Endothelial cell of umbilical vein (primary cell): ENCODE measurements at regions not wholly inside any gene's neighbourhood (a gene's known extent, or its start where the extent isn't known, plus 50 kb on each side); places are given as distances from the start of the nearest gene placed in this dataset.

Source experiments
- BruUV-seq: library from RNA; stranded (reverse); fragments of 400-500 nt; replicated peaks from 2 replicates; lab custom pipeline; 2021; lab: Mats Ljungman, UMichigan
- CTCF ChIA-PET: fragments of 300-600, 350-600 bp; sonication (Branson Sonifier 250); formaldehyde crosslinking; loops from one replicate; lab custom pipeline; 2021; ENCODE audit warnings: antibody characterized with exemption, inconsistent platforms; lab: Charles Lee
- POLR2A ChIA-PET: fragments of 300-600, 350-600 bp; sonication (Branson Sonifier 250); formaldehyde crosslinking; loops from one replicate; lab custom pipeline; 2021; ENCODE audit warnings: antibody characterized with exemption, inconsistent platforms; lab: Charles Lee
- DNase-seq: peaks from one replicate; pipeline ENCODE4 v3.0.0-alpha.2; 2011; ENCODE audit warnings: low read depth, low spot score
- FAIRE-seq: peaks from 2 replicates; lab custom pipeline; 2011; peaks lifted over from hg19 to GRCh38; lab: Jason Lieb, UNC
- H2AFZ ChIP-seq: 2 replicates; pipeline ENCODE4 v1.6.0; 2012; ENCODE audit warnings: low read depth, low read length, control low read depth, inconsistent platforms
- H3K27ac ChIP-seq: 2 replicates; pipeline ENCODE4 v1.5.1; 2011; ENCODE audit warnings: low read depth, mild to moderate bottlenecking, control low read depth, low read length, moderate library complexity; ENCODE audit not compliant: insufficient read depth
- H3K27me3 ChIP-seq, 2 experiments: 2 replicates each; pipeline versions ENCODE4 v1.6.0 to v1.6.1; 2011; ENCODE audit warnings: low read length in 2 of 2, mixed read lengths in 1 of 2; ENCODE audit not compliant: control insufficient read depth in 2 of 2, insufficient read depth in 2 of 2
- H3K36me3 ChIP-seq, 2 experiments: 2 replicates in 1 of 2; 3 replicates in 1 of 2; pipeline ENCODE4 v1.5.1; 2011; ENCODE audit warnings: low read length in 2 of 2, mild to moderate bottlenecking in 1 of 2, moderate library complexity in 1 of 2; ENCODE audit not compliant: control insufficient read depth in 2 of 2, insufficient read depth in 2 of 2; ENCODE audit errors: extremely low read depth in 1 of 2
- H3K4me1 ChIP-seq: 3 replicates; pipeline ENCODE4 v1.5.1; 2011; ENCODE audit warnings: mild to moderate bottlenecking, low read length; ENCODE audit not compliant: control insufficient read depth, insufficient read depth; ENCODE audit errors: extremely low read depth
- H3K4me2 ChIP-seq: 2 replicates; pipeline ENCODE4 v1.6.1; 2011; ENCODE audit warnings: low read length, control low read depth, mixed read lengths; ENCODE audit not compliant: insufficient read depth
- H3K4me3 ChIP-seq, 3 experiments: fragments of 200-600 bp in 1 of 3; sonication (generic), shearing (Covaris generic) in 1 of 3; replicated peaks in 1 of 3; 2 replicates each; pipeline ENCODE4 v1.5.1; 2011 to 2016; ENCODE audit warnings: control low read depth in 3 of 3, low read length in 3 of 3, mild to moderate bottlenecking in 2 of 3, inconsistent platforms in 1 of 3, low read depth in 1 of 3, moderate library complexity in 1 of 3; ENCODE audit not compliant: insufficient read depth in 1 of 3
- H3K79me2 ChIP-seq: 2 replicates; pipeline ENCODE4 v1.6.0; 2012; ENCODE audit warnings: low read length, inconsistent platforms; ENCODE audit not compliant: control insufficient read depth, insufficient read depth
- H3K9ac ChIP-seq: replicated peaks from 2 replicates; pipeline ENCODE3; 2011; ENCODE audit warnings: low read length, control low read depth; ENCODE audit not compliant: insufficient read depth; ENCODE audit errors: extremely low read depth
- H3K9me1 ChIP-seq: replicated peaks from 3 replicates; pipeline ENCODE4 v1.6.0; 2011; ENCODE audit warnings: mild to moderate bottlenecking, low read length; ENCODE audit not compliant: control insufficient read depth, insufficient read depth; ENCODE audit errors: extremely low read depth
- H3K9me3 ChIP-seq: replicated peaks from 2 replicates; pipeline ENCODE4 v1.5.1; 2012; ENCODE audit warnings: low read length, inconsistent platforms; ENCODE audit not compliant: control insufficient read depth, insufficient read depth
- H4K20me1 ChIP-seq: replicated peaks from 2 replicates; pipeline ENCODE3; 2011; ENCODE audit warnings: mild to moderate bottlenecking, low read length; ENCODE audit not compliant: control insufficient read depth, insufficient read depth; ENCODE audit errors: extremely low read depth
- EZH2 ChIP-seq: IDR thresholded peaks from 2 replicates; pipeline ENCODE4 v1.6.1; 2012; ENCODE audit warnings: borderline replicate concordance, low read depth, mild to moderate bottlenecking, moderate library complexity, low read length, inconsistent platforms; ENCODE audit not compliant: severe bottlenecking
- FOS ChIP-seq: IDR thresholded peaks from 2 replicates; pipeline ENCODE4 v1.6.1; 2011; ENCODE audit warnings: mild to moderate bottlenecking, low read length, moderate library complexity, borderline replicate concordance; ENCODE audit not compliant: insufficient read depth
- GATA2 ChIP-seq: IDR thresholded peaks from 2 replicates; pipeline ENCODE4 v1.7.0; 2011; ENCODE audit warnings: low read depth, mild to moderate bottlenecking, moderate library complexity, mixed read lengths, low read length; ENCODE audit not compliant: insufficient read length, insufficient read depth
- JUN ChIP-seq: IDR thresholded peaks from 2 replicates; pipeline ENCODE4 v1.6.1; 2011; ENCODE audit warnings: borderline replicate concordance, low read depth; ENCODE audit not compliant: insufficient read length, insufficient read depth
- MYC ChIP-seq: IDR thresholded peaks from one replicate; pipeline ENCODE4 v1.6.1; 2011; ENCODE audit warnings: mild to moderate bottlenecking, low read depth, low read length
- POLR2A ChIP-seq: IDR thresholded peaks from 2 replicates; pipeline ENCODE4 v1.6.1; 2012; ENCODE audit warnings: low read depth, mild to moderate bottlenecking, control low read depth, low read length
- POLR2AphosphoS5 ChIP-seq: IDR thresholded peaks from 2 replicates; pipeline ENCODE4 v1.6.1; 2012; ENCODE audit warnings: low read depth, mild to moderate bottlenecking, control low read depth, low read length, moderate library complexity; ENCODE audit not compliant: insufficient read depth
- dilution Hi-C: fragments of 300-500 bp; cut with MboI; formaldehyde crosslinking; loops from one replicate; pipeline ENCODE4 v1.15.0; 2019; ENCODE audit warnings: low sequenced_read_pairs; ENCODE audit not compliant: extremely low pct_ligation_motif_present
- intact Hi-C: fragments of 100-400 bp; cut with micrococcal nuclease; formaldehyde crosslinking; loops from one replicate; pipeline ENCODE4 v1.10.0; 2022
- TF ChIP-seq, protein P1 (sequence below), 2 donors: IDR thresholded peaks; 1 replicate in 1 of 2; 2 replicates in 1 of 2; pipeline ENCODE4 v1.5.1; 2011; ENCODE audit warnings: low read length in 2 of 2, mild to moderate bottlenecking in 2 of 2, moderate library complexity in 2 of 2, control low read depth in 1 of 2, inconsistent platforms in 1 of 2, low read depth in 1 of 2; ENCODE audit not compliant: insufficient read depth in 1 of 2; ENCODE audit errors: extremely low read depth in 1 of 2
- TF ChIP-seq, protein P2 (sequence below): IDR thresholded peaks from 2 replicates; pipeline ENCODE4 v1.6.1; 2011; ENCODE audit not compliant: insufficient read depth, insufficient read length

DNA sequence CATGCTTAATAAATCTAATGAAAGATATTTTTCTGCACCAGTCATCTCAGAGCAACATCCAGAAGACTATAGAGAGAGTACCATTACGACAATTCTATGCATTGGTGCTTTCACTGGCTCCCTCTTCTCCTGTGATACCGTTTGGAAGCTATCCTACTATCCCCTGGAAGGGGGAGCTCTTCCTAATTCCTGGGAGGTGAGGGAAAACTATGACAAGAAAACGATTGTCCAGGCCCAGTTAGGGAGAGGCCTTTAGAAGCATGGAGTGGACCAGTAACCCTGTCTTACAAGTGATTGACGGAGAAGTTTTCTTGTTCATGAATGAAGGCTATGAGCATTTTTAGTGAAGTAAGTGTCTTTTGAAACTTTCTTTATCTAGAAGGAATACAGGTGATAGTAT, 150.2 kb downstream of the TANC2 start:
- no peak overlapping the region for H3K4me2 ChIP-seq
- ChIA-PET POLR2A (no interaction called here), CTCF (interaction anchor here (0.7 to 2.5 kb wide), 6 partner anchors 11 to 290 kb away, joined by 3 to 9 read pairs (median 4); no protein-coding TSS in a partner anchor)
- H3K79me2 ChIP-seq = no peaks in the 10 kb centered on the region
- no peak overlapping the region for H3K27ac ChIP-seq
- H3K4me1 ChIP-seq = no peaks in the 10 kb centered on the region
- H3K9me3 ChIP-seq = no peaks in the 10 kb centered on the region
- H3K9me1 ChIP-seq = no peaks in the 10 kb centered on the region
- TF ChIP-seq EZH2 (no peak), POLR2A (no peak), POLR2AphosphoS5 (no peak), FOS (no peak), MYC (no peak), GATA2 (no peak), JUN (no peak)
- TF ChIP-seq, protein P1, sequence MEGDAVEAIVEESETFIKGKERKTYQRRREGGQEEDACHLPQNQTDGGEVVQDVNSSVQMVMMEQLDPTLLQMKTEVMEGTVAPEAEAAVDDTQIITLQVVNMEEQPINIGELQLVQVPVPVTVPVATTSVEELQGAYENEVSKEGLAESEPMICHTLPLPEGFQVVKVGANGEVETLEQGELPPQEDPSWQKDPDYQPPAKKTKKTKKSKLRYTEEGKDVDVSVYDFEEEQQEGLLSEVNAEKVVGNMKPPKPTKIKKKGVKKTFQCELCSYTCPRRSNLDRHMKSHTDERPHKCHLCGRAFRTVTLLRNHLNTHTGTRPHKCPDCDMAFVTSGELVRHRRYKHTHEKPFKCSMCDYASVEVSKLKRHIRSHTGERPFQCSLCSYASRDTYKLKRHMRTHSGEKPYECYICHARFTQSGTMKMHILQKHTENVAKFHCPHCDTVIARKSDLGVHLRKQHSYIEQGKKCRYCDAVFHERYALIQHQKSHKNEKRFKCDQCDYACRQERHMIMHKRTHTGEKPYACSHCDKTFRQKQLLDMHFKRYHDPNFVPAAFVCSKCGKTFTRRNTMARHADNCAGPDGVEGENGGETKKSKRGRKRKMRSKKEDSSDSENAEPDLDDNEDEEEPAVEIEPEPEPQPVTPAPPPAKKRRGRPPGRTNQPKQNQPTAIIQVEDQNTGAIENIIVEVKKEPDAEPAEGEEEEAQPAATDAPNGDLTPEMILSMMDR (IDR thresholded peaks at IDR 0.05; ENCODE audit: extremely low read depth in 1 of 2, insufficient read depth in 1 of 2, low read depth in 1 of 2, low read length in 2 of 2) = no peak
- TF ChIP-seq, protein P2, sequence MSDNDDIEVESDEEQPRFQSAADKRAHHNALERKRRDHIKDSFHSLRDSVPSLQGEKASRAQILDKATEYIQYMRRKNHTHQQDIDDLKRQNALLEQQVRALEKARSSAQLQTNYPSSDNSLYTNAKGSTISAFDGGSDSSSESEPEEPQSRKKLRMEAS = no peak
- no TSS peak for BruUV-seq
- H3K4me3 ChIP-seq = no peak overlapping the region
- intact Hi-C loops (no loop called here), dilution Hi-C loops (no loop called here)
- no peak for DNase-seq
- FAIRE-seq = no peak
- no peaks in the 10 kb centered on the region for H4K20me1 ChIP-seq
- H3K27me3 ChIP-seq = no peaks in the 10 kb centered on the region
- no peak overlapping the region for H3K9ac ChIP-seq
- no peaks in the 10 kb centered on the region for H3K36me3 ChIP-seq
- no peak overlapping the region for H2AFZ ChIP-seq
